PC-9 (cell line): ENCODE measurements at regions not wholly inside any gene's neighbourhood (a gene's known extent, or its start where the extent isn't known, plus 50 kb on each side); places are given as distances from the start of the nearest gene placed in this dataset.

Source experiments
- EZH2 ChIP-seq: fragments of 200-600 bp; sonication (generic); IDR thresholded peaks from 2 replicates; pipeline ENCODE4 v1.8.0; 2017; ENCODE audit warnings: antibody characterized with exemption, low read depth
- TF ChIP-seq, protein P1 (sequence below): fragments of 200-600 bp; sonication (generic); conservative IDR thresholded peaks from 2 replicates; pipeline ENCODE4 v1.6.1; 2017; ENCODE audit warnings: mixed run types, antibody characterized with exemption, mild to moderate bottlenecking, moderate library complexity

DNA sequence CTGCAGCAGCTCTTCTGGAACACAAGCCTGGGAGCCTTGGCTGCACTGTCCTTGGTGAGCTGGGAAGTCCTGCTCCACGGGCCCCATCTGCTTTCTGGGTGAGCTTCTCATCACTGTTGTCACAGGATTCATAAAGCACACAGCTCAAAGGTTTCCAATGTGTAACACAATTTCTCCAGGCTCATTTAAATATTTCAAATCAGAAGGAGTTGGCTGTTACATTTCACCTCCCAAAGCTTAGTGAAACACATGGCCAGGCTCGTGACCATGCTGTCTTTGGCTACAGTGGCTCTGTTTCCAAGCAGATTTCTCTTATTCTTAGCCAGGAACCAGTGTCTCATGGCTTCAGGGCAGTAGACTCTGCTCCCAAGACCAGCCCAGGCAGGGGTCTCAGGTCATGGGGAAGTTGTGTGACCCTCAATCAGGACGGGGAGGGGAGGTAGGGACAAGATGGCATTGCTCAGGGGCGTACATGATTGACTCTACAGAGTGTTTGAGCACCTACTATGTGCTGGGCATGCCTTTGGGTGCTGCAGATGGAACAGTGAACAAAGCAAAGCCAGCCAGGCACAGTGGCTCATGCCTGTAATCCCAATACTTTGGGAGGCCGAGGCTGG, 353.0 kb downstream of the NPHP4 start:
- TF ChIP-seq, protein P1, sequence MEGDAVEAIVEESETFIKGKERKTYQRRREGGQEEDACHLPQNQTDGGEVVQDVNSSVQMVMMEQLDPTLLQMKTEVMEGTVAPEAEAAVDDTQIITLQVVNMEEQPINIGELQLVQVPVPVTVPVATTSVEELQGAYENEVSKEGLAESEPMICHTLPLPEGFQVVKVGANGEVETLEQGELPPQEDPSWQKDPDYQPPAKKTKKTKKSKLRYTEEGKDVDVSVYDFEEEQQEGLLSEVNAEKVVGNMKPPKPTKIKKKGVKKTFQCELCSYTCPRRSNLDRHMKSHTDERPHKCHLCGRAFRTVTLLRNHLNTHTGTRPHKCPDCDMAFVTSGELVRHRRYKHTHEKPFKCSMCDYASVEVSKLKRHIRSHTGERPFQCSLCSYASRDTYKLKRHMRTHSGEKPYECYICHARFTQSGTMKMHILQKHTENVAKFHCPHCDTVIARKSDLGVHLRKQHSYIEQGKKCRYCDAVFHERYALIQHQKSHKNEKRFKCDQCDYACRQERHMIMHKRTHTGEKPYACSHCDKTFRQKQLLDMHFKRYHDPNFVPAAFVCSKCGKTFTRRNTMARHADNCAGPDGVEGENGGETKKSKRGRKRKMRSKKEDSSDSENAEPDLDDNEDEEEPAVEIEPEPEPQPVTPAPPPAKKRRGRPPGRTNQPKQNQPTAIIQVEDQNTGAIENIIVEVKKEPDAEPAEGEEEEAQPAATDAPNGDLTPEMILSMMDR, result no peak
- TF ChIP-seq EZH2, result no peak
